ENCODE measurements at regions not wholly inside any gene's neighbourhood (a gene's known extent, or its start where the extent isn't known, plus 50 kb on each side); places are given as distances from the start of the nearest gene placed in this dataset.

DNA sequence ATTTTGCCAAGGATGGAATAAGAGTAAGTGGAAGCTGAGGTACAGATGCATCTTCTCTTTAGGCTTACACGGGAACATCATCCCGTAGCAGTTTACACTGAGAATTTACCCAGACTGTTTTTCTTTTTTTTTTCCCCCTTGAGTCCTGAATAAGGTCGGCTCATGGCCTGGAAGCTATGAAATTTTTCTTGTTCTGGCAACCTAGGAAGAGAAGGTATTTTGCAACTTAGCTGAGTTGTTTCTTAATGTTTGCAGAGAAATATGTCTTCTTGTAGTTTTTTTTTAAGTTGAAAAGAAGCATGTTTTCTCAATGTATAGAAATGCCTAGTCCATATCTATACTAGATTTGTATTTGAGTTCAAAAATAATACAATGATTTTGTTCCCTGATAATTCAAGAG, 712.5 kb downstream of the TDRD15 start:
- TF ChIP-seq E2F4 (CRISPR knock-in tag; IDR thresholded peaks at IDR 0.05; ENCODE audit: borderline replicate concordance, low read depth) (no peak), ZNF138 (CRISPR knock-in tag; conservative IDR thresholded peaks at IDR 0.05) (no peak), CTCF (IDR thresholded peaks at IDR 0.05) (no peak), PREB (CRISPR knock-in tag; IDR thresholded peaks at IDR 0.05; ENCODE audit: borderline replicate concordance) (no peak), FOXJ3 (CRISPR knock-in tag; IDR thresholded peaks at IDR 0.05; ENCODE audit: borderline replicate concordance) (no peak), ZNF232 (CRISPR knock-in tag; IDR thresholded peaks at IDR 0.05) (no peak), ZNF423 (CRISPR knock-in tag; IDR thresholded peaks at IDR 0.05) (no peak), ZNF416 (CRISPR knock-in tag; IDR thresholded peaks at IDR 0.05) (no peak), MAX (CRISPR knock-in tag; IDR thresholded peaks at IDR 0.05) (no peak)
- TF ChIP-seq, protein P1, sequence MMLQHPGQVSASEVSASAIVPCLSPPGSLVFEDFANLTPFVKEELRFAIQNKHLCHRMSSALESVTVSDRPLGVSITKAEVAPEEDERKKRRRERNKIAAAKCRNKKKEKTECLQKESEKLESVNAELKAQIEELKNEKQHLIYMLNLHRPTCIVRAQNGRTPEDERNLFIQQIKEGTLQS (CRISPR knock-in tag; conservative IDR thresholded peaks at IDR 0.05), result no peak

Measured in WTC11 (cell line).